ENCODE measurements at regions not wholly inside any gene's neighbourhood (a gene's known extent, or its start where the extent isn't known, plus 50 kb on each side); places are given as distances from the start of the nearest gene placed in this dataset.

DNA sequence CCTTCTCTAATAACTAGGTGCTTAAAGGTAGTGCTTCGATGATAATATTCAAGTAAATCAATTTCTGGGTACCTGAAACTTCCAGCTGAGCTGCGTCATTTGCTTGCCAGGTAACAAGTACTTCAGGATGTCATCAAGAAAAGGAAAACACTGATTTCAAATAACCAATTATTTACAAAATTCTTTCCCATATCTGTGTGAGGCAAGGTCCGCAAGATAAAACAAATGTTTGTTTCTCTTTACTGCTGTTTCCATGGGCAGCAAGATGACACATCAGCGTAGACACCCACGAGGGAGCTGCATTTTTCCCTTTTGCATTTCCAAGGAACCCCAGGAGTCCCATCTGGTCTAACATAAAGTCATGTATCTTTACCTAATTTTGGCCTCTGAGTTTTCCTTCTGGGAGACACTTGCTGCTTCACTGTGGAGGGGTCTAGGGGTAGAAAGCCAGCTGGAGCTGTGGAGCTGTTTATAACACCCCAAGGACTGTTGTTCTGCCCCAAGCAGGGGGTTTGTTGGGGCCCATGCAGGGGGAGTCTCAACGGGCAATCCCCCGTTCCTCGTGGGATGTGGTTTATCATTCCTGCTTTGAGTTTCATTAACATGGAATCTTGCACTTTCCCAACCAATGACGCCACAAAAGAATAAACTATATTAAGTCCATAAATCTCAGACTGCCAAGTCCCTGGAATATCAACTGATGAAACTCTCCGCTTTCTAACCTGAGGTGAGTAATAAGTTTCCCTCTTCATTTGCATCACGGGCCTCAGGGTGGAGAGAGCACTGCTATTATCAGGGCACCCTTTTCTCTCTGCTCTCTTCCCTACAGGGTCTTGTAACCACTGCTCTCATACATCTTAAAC, 112.8 kb upstream of the PELI2 start:
- no peak for TF ChIP-seq POLR2A (IDR thresholded peaks at IDR 0.05)
- TF ChIP-seq, protein P1, sequence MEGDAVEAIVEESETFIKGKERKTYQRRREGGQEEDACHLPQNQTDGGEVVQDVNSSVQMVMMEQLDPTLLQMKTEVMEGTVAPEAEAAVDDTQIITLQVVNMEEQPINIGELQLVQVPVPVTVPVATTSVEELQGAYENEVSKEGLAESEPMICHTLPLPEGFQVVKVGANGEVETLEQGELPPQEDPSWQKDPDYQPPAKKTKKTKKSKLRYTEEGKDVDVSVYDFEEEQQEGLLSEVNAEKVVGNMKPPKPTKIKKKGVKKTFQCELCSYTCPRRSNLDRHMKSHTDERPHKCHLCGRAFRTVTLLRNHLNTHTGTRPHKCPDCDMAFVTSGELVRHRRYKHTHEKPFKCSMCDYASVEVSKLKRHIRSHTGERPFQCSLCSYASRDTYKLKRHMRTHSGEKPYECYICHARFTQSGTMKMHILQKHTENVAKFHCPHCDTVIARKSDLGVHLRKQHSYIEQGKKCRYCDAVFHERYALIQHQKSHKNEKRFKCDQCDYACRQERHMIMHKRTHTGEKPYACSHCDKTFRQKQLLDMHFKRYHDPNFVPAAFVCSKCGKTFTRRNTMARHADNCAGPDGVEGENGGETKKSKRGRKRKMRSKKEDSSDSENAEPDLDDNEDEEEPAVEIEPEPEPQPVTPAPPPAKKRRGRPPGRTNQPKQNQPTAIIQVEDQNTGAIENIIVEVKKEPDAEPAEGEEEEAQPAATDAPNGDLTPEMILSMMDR (IDR thresholded peaks at IDR 0.05): no peak

Data from uterus (tissue), 2 donors.